SU-DHL-6 (cell line): ENCODE measurements at regions not wholly inside any gene's neighbourhood (a gene's known extent, or its start where the extent isn't known, plus 50 kb on each side); places are given as distances from the start of the nearest gene placed in this dataset.

ENCODE experiments used
- H2AFZ ChIP-seq: fragments of 200-600 bp; sonication (generic); 2 replicates; pipeline ENCODE4 v1.6.1; 2014; ENCODE audit warnings: low read depth, mild to moderate bottlenecking, moderate library complexity, mixed read lengths, antibody characterized with exemption, low read length; ENCODE audit not compliant: severe bottlenecking
- H3F3A ChIP-seq: fragments of 200-600 bp; shearing (Covaris generic); 2 replicates; pipeline ENCODE4 v1.6.0; 2016; ENCODE audit warnings: antibody characterized with exemption, mild to moderate bottlenecking; ENCODE audit not compliant: insufficient read depth
- H3K27ac ChIP-seq: fragments of 200-600 bp; sonication (generic); 2 replicates; pipeline ENCODE4 v1.5.1; 2016; ENCODE audit warnings: low read depth, mild to moderate bottlenecking, low read length, moderate library complexity, mixed read lengths
- H3K27me3 ChIP-seq: fragments of 200-600 bp; sonication (generic), shearing (Covaris generic); 2 replicates; pipeline ENCODE4 v1.6.0; 2014; ENCODE audit warnings: mild to moderate bottlenecking, low read length
- H3K36me3 ChIP-seq: fragments of 200-600 bp; sonication (generic); 2 replicates; pipeline ENCODE4 v1.6.1; 2014; ENCODE audit warnings: mild to moderate bottlenecking, low read length, mixed read lengths
- H3K4me2 ChIP-seq: fragments of 300-600, 200-600 bp; shearing (Covaris generic), sonication (generic); 2 replicates; pipeline ENCODE4 v1.6.0; 2014; ENCODE audit warnings: low read length, low read depth, mild to moderate bottlenecking; ENCODE audit not compliant: poor library complexity, severe bottlenecking
- H3K4me3 ChIP-seq: fragments of 200-600 bp; sonication (generic); 2 replicates; pipeline ENCODE4 v1.5.1; 2014; ENCODE audit warnings: antibody characterized with exemption, low read length, mild to moderate bottlenecking, mixed read lengths; ENCODE audit not compliant: insufficient read depth, poor library complexity, severe bottlenecking
- H3K79me2 ChIP-seq: fragments of 200-600 bp; sonication (generic); 2 replicates; pipeline ENCODE4 v1.6.1; 2014; ENCODE audit warnings: mild to moderate bottlenecking, low read length, moderate library complexity; ENCODE audit not compliant: insufficient read depth
- H3K9ac ChIP-seq: fragments of 200-600 bp; sonication (generic); 2 replicates; pipeline ENCODE4 v1.7.0; 2014; ENCODE audit warnings: mild to moderate bottlenecking, low read length
- H3K9me2 ChIP-seq: fragments of 200-600 bp; sonication (generic); replicated peaks from 2 replicates; pipeline ENCODE4 v1.6.1; 2014; ENCODE audit warnings: low read length; ENCODE audit not compliant: insufficient read depth
- H3K9me3 ChIP-seq: fragments of 200-600 bp; sonication (generic); 2 replicates; pipeline ENCODE4 v1.6.1; 2014; ENCODE audit warnings: low read length, mixed read lengths; ENCODE audit not compliant: insufficient read depth
- H4K20me1 ChIP-seq: fragments of 200-600 bp; sonication (generic); 2 replicates; pipeline ENCODE4 v1.6.1; 2014; ENCODE audit warnings: low read depth, mild to moderate bottlenecking, antibody characterized with exemption, low read length, moderate library complexity, mixed read lengths
- EZH2phosphoT487 ChIP-seq: fragments of 200-600 bp; sonication (generic), shearing (Covaris generic); conservative IDR thresholded peaks from 2 replicates; pipeline ENCODE4 v1.6.1; 2018; ENCODE audit warnings: mild to moderate bottlenecking, antibody characterized with exemption, low read length, moderate library complexity, mixed read lengths
- TF ChIP-seq, protein P1 (sequence below): fragments of 200-600 bp; sonication (generic); IDR thresholded peaks from one replicate; pipeline ENCODE4 v1.5.1; 2017; ENCODE audit warnings: antibody characterized with exemption, mild to moderate bottlenecking, low read length, moderate library complexity; ENCODE audit not compliant: insufficient read depth, poor library complexity, severe bottlenecking

DNA sequence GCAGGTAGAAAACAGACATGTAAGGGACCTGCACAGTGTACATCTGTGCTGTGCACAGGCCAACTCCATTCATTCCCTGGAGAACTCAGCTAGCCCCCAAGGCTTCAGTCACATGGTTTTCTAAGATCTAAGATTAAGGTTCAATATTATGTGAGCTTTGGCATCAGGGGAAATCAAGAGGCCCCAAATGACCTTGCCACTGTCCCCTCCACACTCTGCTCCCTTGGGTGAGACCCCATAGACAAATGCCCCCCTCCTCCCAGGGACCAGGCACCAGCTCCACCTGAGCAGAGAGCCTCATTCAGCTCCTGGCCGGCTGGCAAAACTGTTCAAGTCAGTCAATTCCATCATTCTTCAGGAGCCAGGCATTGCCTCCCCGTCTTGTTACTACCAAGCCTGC lies 93.6 kb upstream of the TMEM18 start:
- Histone ChIP-seq H3K4me3 (no peak overlapping the region), H3K9ac (no peak overlapping the region), H3K36me3 (no peaks in the 10 kb centered on the region), H3K27me3 (no peaks in the 10 kb centered on the region), H3K9me3 (no peaks in the 10 kb centered on the region), H3F3A (no peaks in the 10 kb centered on the region), H3K27ac (no peak overlapping the region), H3K4me2 (no peak overlapping the region), H3K79me2 (no peaks in the 10 kb centered on the region), H4K20me1 (no peaks in the 10 kb centered on the region), H3K9me2 (no peaks in the 10 kb centered on the region), H2AFZ (no peak overlapping the region)
- TF ChIP-seq, protein P1, sequence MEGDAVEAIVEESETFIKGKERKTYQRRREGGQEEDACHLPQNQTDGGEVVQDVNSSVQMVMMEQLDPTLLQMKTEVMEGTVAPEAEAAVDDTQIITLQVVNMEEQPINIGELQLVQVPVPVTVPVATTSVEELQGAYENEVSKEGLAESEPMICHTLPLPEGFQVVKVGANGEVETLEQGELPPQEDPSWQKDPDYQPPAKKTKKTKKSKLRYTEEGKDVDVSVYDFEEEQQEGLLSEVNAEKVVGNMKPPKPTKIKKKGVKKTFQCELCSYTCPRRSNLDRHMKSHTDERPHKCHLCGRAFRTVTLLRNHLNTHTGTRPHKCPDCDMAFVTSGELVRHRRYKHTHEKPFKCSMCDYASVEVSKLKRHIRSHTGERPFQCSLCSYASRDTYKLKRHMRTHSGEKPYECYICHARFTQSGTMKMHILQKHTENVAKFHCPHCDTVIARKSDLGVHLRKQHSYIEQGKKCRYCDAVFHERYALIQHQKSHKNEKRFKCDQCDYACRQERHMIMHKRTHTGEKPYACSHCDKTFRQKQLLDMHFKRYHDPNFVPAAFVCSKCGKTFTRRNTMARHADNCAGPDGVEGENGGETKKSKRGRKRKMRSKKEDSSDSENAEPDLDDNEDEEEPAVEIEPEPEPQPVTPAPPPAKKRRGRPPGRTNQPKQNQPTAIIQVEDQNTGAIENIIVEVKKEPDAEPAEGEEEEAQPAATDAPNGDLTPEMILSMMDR: no peak
- TF ChIP-seq EZH2phosphoT487: no peak

DNA sequence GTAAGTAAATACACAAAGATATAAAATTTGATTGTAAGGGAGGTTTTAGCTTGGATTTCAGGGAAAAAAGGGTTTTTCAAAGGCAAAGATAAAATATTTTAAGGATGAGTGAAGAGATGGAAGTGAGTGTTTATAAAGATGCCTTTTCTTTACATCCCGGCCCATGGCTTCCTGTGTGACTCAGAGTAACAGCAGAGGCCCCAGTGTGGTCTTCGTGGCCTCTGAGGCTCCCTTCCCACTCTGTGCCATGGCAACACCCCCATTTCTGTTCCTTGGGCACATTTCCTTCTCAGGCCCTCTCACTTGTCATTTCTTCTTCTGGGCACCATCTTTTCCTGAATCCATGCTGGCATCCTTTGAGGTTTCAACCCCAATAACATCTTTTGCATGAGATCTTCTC lies 92.6 kb upstream of the TMEM18 start:
- no peak overlapping the region for H3K9ac ChIP-seq
- TF ChIP-seq, protein P1: no peak
- no peak for TF ChIP-seq EZH2phosphoT487
- no peaks in the 10 kb centered on the region for H4K20me1 ChIP-seq
- H3K36me3 ChIP-seq: no peaks in the 10 kb centered on the region
- no peak overlapping the region for H2AFZ ChIP-seq
- no peak overlapping the region for H3K27ac ChIP-seq
- H3K4me3 ChIP-seq: no peak overlapping the region
- H3K79me2 ChIP-seq: no peaks in the 10 kb centered on the region
- H3K4me2 ChIP-seq: no peak overlapping the region
- no peaks in the 10 kb centered on the region for H3F3A ChIP-seq
- no peaks in the 10 kb centered on the region for H3K27me3 ChIP-seq
- no peaks in the 10 kb centered on the region for H3K9me2 ChIP-seq
- no peaks in the 10 kb centered on the region for H3K9me3 ChIP-seq

DNA sequence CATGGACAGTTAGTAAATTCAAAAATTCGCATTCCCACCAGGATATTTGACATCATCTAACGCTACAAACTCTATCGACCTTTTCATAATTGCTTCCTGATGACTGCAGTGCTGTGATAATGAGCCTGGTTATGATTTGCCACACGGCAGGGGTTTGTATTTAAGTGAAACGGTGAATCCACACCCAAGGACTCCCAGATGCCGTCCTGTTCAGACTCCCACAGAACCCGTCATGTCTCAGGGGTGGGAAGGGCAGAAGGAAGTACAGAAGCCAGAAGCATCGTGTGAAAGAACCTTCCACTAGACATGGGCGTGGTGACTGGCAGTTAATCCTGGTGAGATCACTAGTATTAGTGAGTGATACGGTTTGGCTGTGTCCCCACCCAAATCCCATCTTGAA lies 91.2 kb upstream of the TMEM18 start:
- Histone ChIP-seq H3K4me3 (no peak overlapping the region), H4K20me1 (no peaks in the 10 kb centered on the region), H3K9me2 (no peaks in the 10 kb centered on the region), H3K36me3 (no peaks in the 10 kb centered on the region), H3K9ac (no peak overlapping the region), H3K27me3 (no peaks in the 10 kb centered on the region), H3K4me2 (no peak overlapping the region), H3K9me3 (no peaks in the 10 kb centered on the region), H2AFZ (no peak overlapping the region), H3K79me2 (no peaks in the 10 kb centered on the region), H3K27ac (no peak overlapping the region), H3F3A (no peaks in the 10 kb centered on the region)
- TF ChIP-seq, protein P1: no peak
- no peak for TF ChIP-seq EZH2phosphoT487

DNA sequence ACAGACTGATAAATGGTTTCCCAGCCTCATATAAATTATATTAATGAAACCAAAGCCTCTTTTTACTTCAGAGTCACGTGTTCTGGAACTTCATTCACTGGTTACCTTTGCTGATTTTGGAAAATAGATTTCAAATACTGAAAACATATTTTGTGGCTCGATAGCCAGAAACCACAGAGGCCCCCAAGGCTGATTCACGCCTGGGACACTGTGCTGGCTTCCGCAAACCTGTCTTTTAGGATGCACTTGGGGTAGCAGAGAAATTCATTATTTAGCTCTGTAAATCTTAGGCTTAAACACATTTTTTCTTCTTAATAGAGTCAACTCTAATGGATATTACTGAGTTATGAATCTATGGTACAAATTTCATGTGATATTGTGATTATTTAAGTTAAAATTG lies 90.7 kb upstream of the TMEM18 start:
- Histone ChIP-seq H3F3A (no peaks in the 10 kb centered on the region), H3K9me3 (no peaks in the 10 kb centered on the region), H3K4me2 (no peak overlapping the region), H4K20me1 (no peaks in the 10 kb centered on the region), H3K9me2 (no peaks in the 10 kb centered on the region), H3K27ac (no peak overlapping the region), H3K4me3 (no peak overlapping the region), H3K9ac (no peak overlapping the region), H3K36me3 (no peaks in the 10 kb centered on the region), H3K27me3 (no peaks in the 10 kb centered on the region), H3K79me2 (no peaks in the 10 kb centered on the region), H2AFZ (no peak overlapping the region)
- TF ChIP-seq, protein P1: no peak
- no peak for TF ChIP-seq EZH2phosphoT487
